ENCODE measurements at regions not wholly inside any gene's neighbourhood (a gene's known extent, or its start where the extent isn't known, plus 50 kb on each side); places are given as distances from the start of the nearest gene placed in this dataset.
"Not testable (repeated sequence)": the region's sequence is repeated elsewhere in the genome, so short reads cannot be mapped to it uniquely, and the experiment has no call there.

DNA sequence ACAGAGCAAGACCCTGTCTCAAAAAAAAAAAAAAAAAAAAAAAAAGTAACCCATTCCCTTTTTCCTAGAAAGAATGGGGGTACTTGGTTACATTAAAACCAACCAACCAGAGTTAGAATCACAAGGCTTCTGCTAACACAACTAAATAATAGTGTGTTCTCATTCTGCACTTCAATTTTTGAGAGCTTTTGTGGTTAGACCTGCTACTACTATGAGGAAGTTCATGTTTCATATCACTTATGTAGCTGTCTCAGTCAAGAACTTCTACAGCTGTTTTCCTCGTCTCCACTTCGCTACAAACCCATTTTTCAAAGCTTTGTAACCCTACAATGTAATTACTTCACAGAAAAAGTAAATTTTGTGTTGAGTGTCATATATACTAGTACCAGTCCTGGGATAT is 58.3 kb downstream of the PDHA2 start:
- no peak for DNase-seq (ENCODE audit: low spot score)

DNA sequence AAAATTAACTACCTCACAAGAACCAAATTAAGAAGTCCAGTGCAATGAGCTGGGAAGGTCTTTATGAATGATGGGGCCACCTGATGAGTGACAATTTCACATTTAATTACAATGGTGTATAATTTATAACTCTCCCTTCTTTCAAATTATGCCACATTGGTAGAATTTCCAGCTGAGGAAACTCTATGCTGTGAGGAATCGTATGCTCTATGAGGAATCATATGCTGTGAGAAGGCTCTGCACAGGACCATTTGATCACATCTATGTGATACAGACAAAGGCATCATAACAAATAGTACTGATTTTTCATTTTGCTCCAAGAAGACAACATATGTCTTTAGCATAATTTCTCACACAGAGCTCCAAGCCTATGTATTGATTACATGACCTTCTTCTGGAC is 69.3 kb downstream of the PDHA2 start:
- DNase-seq (ENCODE audit: low spot score) = no peak

DNA sequence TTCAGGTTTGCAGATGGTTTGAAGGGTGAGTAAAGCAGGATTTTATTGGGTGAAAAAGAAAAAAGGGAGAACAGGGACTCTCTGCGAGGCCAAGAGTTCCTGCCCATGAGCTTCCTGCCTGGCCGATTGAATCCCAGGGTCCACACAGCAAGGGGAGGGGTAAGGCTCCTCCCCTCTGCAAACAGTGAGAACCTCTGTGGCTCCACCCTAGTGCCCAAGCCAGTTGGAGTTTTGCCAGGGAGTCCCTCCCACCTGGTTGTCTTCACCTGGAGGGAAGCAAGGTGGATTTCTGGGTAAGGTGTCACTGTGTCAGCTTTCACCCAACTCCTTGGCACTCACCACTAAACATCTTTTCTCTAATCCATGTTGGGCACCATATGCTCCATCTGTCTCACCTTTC is 70.9 kb downstream of the PDHA2 start:
- DNase-seq (ENCODE audit: low spot score) = no peak

DNA sequence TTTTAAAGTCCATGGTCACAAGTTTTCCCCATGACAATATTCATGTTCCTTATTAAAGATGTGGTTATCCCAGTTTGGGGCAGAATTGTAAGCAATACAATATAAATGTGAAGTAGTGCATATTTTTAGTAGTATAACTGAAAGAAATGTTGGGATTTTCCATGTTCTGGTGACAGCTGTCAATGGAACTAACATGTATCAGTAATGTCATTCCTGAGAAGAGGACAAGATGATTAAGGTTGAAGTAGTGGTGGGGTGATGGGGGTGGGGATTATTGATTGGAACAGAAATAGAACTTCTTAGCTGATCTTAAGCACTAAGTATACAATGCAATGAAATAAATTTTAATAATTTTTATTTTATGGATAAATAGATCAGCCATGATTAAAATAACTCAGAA is 81.6 kb downstream of the PDHA2 start:
- DNase-seq (ENCODE audit: low spot score) = no peak

DNA sequence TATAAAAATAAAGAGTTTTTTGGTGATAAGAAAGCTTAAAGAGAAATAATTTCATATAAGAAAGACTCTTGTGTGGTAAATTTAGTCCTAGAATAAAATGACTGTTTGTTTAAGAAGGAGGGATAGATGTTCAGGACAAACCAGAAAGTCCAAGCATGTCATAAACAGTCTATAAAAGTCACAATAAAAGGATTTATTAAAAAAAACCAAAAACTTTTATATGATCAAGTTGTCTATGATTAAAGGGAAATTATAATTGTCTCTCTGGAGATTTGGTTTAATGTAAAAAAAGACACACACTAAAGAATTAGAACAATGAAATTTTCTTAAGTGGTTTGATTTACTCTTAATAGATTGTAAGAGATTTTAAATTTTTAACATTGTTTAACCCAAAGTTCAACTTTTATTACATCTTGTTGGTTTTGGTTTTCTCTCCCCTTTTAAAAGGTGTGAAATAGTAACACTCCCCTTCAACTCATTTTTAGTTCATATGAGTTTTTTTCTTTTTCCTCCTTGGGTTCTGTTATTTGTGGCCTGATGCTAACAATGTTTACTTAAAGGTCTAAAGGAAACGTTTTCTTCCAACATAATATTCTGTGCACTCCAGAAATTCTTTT is 89.7 kb downstream of the PDHA2 start:
- DNase-seq (ENCODE audit: low spot score) = no peak

DNA sequence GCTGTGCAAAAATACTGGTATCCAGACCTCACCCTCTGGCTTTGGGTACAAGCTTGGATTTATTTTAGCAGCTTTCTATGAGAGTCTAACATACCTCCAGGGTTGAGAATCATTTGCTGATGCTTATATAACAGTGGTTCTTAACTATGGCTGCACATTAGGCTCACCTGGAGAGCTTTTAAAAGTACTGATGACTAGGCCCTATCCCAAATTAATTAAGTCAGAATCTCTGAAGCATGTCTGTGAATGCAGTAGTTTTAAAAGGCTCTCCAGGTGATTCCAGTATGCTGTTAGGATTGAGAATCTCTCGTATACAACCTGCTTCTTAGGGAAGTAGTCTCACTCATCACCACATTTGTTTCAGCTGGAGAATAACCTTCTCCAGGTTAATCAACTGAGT is 99.2 kb downstream of the PDHA2 start:
- no peak for DNase-seq (ENCODE audit: low spot score)

DNA sequence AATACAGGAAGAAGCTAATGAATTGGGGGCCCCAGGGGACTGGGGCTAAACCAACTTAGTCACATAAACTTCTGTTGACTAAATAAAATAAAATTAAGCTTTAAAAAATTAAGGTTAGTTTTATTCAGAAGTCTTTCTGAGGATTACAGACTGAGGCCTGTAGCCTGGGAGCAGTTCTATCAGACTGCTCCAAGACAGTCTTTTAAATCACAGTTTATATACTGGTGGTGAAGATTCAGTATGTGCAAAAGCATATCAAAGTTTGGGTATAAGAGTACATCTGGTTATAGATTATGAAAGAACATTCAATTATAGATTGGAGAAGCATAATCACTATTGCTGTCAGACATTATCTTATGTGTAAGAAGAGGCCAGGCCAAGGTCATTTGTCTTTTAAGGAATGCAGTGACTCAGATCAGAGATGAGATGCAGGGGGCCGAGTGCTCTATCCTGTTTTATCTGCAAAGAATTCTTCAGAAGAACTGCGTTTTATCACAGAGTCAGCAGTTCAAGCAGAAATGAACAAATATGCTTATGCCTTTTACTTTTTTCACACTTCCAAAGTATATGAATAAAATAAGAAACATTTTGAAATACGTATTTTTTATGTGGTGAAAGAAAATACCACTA is 109.4 kb downstream of the PDHA2 start:
- DNase-seq (ENCODE audit: low spot score) = no peak

DNA sequence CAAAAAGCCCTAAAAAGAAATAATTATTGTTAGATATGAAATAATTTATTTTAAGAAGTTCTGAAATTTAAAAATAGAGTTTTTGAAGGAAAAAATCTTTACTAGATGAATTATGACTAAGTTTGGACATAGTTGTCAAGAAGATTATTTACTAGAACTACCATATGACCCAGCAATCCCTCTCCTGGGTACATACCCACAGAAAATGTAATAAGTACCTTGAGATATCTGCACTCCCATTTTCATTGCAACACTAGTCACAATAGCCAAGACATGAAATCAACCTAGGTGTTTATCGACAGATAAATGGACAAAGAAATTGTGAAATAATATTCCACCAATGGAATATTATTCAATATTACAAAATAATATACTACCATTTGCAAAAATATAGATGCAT is 109.9 kb downstream of the PDHA2 start:
- no peak for DNase-seq (ENCODE audit: low spot score)

DNA sequence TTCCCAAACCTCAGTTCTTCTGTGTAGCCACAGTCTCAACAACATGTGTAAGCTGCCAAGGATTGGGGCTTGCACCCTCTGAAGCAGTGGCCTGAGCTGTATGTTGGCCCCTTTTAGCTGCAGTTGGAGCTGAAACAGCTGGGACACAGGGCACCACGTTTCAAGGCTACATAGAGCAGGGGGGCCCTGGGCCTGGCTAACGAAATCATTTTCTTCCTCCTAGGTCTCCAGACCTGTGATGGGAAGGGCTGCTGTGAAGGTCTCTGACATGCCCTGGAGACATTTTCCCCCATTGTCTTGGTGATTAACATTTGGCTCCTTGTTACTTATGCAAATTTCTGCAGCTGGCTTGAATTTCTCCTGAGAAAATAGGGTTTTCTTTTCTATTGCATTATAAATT is 112.6 kb downstream of the PDHA2 start:
- DNase-seq (ENCODE audit: low spot score) = not testable (repeated sequence)

DNA sequence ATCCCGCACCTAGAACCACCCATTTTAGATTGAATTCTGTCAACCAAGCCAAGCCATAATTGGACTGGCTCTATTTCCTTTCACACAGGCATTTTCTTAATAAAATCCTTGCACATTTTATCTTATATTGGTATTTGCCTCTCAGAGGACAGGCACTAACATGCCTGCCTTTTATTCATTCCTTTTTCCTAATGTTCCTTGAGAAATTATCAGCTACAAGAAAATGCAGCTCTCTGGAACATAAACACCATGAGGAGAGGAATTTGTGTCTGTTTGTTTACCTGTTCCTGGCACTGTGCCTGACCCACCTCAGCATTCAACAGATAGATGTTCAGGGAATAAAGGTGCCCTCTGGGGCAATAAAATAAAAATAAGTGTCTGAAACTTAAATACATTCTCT is 116.2 kb downstream of the PDHA2 start:
- no peak for DNase-seq (ENCODE audit: low spot score)

DNA sequence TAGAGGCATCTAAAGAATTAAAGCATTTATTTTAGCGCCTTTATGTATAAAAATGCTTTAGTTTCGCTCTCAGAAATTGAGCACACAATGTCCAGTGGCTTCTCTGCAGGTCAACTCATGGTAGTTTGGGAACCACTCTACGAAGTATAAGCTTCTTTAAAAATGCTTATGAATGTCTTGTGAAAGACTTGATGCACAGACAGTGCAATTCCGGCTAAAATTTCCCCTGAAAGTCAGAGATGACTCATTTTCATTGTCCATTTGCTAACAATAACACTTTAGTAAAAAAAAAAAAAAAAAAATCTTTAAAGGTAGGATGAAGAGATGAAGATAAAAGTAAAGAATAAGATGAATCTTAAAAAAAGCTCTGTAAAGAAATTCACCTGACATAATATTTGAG is 117.2 kb downstream of the PDHA2 start:
- DNase-seq (ENCODE audit: low spot score) = no peak

DNA sequence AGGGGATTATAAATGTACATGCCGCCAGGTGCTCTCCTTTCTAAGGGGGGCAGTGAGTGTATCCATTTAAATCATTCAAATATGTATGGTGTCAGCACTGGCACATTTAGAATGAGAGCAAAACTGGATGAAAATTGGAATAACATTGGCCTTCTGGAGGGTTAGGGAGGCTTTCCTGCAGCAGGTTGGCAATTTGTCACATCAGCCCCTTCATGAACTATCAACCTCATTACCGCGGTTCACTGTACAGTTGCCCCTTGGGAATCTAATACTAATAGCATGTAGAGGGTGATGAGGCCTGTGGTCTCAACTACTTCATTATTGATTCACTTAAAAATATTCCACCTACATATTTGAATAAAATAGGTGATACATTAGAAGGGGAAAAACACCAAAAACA is 117.9 kb downstream of the PDHA2 start:
- DNase-seq (ENCODE audit: low spot score) = no peak

DNA sequence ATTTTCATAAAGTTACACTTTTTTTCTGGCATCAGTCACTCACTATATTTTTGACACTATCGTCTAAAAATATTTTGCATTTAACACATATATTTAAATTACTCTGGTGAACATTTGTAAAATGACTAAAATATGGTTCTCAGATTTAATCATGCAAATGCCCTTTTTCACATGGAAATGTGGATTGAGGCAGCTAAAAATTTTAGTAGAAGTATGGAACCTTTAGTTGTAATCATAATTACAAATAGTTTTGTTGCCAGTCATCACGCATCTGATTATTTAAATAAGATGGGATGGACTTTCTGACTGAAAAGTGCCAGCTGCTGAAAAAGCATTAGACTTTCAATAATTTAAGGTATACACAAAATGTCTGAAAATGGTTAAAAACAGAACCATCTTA is 119.3 kb downstream of the PDHA2 start:
- no peak for DNase-seq (ENCODE audit: low spot score)

DNA sequence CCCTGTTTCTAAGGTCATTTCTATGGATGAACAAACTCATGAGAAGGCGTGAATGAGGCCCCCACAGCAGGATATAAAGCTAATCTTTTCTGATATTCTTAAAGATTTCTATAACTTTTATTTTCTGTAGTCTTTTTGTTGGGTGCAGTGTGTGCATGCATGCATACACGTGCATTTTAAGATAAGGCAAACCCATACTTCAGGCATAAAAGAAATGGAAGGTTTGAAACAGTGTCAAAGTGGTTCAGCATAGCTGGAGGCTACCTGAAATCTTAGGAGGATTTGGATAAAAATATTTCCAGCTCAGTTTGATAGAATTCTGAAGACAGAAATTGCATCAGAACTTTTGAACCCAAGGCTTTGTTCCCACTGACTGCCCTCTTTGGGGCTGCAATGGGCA is 119.7 kb downstream of the PDHA2 start:
- no peak for DNase-seq (ENCODE audit: low spot score)

DNA sequence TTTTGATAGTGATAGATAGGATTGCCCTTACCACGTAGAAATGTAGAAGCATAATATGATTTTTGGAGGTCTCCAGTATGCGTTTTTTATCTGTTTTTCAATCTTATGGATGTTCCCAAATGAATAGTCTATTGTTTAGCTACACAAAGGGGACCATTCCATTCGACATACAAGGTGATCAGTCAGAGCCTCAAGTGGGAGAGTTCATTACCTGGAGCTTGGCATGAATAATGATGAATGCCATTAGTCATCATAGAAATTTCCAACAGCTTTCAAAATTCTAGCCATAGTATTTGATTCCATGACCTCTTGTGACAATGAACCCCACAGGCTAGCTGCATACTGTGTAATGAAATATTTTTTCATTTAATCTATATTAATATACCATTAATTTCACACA is 123.6 kb downstream of the PDHA2 start:
- no peak for DNase-seq (ENCODE audit: low spot score)

DNA sequence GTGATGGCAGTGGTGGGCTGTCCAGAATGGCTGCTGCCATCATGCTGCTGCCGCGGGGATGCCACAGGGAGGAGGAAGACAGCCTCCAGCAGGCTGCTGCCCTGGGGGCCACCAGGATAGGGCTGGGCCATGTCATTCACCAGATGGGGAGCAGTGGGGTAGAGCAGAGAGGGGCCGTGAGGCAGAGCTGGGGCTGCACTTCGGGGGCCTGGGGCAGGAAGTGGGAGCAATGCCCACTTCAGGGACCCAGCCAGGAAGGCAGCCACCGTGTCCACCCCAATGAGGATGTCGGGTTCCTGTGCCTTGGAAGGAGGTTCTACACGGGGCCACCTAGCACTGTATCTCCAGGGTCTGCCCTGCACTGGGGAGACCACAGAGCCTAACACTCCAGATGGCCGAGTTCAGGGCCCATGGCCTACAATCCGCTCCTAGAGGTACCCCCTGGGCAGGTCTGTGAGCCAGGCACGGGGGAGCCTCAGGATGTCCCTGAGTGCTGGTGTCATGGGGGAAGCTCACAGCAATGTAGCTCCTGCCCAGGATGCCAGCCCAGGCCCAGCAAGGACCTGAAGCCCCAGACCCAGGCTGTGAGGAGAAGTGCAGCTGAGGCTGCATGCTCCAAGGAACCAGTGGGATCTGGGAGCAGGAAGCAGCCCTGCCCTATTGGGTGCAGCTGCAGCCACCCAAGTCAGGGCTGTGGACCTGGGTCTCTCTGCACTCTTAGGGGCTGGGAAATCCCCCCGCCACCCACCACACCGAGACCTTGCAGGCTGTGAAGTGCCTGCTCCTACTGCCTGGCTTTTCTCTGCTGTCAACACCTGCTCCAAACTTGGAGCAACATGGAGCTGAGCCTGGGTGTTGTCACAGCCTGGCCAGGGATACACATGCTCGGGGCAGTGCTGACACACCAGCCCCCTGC is 140.3 kb downstream of the PDHA2 start:
- no peak for DNase-seq (ENCODE audit: low spot score)

DNA sequence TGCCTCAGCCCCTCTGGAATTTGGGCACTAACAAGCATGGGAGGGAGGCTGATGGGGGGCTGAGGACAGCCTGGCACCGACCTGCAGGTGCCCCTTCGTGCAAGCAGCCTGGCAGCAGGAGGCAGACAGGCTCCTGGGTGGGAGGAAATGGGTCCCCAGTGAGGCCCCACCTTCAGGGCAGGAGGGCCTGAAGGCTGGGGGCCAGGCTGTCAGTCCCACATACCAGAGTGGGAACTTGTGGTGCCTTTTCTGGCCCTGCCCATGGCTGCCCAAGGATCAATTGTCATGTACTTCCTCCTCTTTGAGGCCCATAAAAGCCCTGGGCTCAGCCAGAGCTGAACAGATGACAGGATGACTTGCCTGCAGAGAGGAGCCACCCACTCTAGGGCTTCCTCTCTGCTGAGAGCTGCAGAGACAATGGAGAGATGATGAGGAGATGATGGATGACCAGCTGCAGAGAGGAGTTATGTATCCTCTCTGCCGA is 141.0 kb downstream of the PDHA2 start:
- DNase-seq (ENCODE audit: low spot score) = no peak

DNA sequence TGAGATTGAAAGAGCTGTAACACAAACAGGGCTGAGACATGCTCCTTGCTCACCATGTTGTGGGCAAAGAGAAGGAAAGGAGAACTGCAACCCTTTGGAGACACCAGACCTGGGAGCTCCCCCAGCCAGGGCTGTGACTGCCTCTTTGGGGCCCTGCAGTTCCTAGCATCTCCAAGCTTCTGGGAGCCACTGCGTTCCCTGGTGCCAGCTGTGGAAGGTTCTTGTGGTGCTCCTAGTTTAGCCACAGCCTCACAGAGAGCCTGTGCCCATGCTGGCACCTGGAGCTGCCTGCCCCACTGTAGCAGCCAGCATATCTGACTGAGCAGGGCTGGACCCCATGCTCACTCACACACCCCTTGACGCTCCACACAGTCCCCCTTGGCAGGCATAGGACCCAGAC is 141.7 kb downstream of the PDHA2 start:
- no peak for DNase-seq (ENCODE audit: low spot score)

DNA sequence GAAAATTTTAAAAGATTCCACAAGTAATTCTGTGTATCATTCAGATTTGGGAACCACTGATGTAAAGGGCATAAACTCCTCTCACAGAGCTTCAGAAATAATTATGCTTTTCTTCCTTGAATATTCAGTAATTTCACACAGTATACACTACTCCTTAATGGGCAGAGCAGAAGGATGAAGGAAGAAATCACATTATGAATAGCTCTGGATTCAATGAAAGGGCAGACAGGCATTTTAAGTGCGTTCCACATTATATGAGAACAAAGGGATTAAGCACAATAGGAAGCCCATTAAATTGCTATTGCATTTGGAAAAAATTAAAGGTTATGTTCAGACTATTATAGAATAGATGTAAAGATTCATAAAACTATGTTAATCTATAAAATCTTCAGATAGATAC is 142.6 kb downstream of the PDHA2 start:
- DNase-seq (ENCODE audit: low spot score) = no peak

DNA sequence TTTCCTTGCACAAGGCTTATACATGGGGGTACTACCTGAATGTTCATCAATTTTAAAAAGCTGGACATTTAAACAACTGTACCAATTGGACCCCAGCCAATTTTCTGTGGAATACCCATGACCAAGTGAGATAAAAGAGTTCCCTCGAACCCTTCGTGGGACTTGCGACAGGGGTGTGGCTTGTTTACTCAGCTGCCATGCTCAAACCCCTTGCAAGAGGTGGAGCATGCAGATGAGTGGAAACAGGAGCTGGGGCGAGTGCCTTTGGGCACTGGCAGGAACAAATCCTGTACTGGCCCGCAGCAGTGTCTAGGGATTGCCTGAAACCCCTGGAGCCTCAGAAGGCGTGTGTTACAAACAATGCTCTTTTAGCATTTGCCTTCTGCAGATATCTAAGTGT is 144.2 kb downstream of the PDHA2 start:
- no peak for DNase-seq (ENCODE audit: low spot score)

DNA sequence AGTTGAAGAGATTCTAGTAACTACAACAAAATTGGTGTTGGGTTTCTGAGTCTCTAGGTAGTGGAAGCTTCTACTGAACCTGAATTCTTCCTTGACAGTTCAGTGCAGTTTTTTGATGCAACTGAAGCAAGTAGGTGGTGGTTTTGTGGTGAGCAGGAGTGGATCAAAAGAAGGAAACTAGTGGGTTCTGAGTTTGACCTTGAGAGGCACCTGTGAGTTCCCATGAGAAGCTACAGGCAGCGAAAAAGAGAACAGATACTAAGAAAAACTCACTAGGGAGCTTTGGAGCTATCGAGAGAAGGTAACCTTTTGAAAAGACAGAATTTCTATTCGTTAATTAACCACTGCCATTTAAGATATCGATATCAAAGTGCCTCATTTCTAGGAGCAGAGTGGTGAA is 145.2 kb downstream of the PDHA2 start:
- DNase-seq (ENCODE audit: low spot score) = no peak

DNA sequence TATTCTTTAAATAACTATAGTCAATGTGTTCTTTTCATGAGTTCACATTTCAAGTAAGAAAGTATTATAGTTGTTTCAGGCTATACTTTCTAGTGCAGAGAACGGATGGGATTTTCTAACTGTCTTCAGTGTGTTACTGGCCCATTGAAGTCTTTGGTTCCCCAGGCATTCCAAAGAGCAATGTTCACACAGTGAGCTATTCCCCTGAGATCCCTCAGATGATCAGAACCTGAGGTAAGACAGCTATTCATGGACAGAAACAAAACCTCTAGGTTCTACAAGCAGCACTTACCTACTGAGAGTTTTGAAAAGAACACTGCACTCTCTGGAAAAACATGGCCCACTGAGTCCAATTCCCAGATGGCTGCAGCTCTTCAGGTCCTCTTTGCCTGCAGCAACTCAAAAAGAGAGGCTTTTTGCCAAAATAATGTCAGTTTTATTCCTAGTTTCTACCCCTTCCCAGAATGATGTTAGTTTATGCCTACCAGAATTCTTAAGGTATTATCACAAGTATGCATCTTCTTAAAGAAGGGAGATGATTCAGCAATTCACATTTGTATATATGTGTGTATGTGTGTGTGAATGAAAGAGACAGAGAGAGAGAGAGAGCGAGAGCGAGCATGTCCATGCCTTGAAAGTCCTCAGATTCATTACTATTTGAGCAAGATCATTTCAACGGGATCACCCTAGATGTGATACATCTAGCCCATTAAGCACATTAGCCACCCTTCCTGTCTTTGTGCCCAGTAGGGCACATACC is 146.1 kb downstream of the PDHA2 start:
- no peak for DNase-seq (ENCODE audit: low spot score)

DNA sequence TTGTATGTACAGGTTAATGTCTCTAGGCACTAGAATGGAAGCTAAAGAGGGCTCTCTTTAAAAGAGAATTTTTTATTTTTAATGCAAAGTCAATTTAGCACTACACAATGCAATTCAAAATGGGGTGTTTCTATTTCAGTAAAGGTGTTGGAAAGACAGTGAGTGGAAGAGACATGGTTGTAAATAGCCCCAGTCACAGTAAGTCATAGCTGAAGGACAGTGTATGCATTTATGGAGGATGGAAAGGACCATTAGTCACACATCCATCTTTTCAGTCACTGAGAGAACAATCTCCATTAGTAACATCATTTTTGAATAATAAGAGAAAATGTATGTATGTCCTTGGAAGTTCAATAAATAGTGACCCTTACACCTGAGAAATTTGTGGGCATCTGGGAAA is 148.0 kb downstream of the PDHA2 start:
- no peak for DNase-seq (ENCODE audit: low spot score)

Data from HuH-7.5 (cell line).